B cell (primary cell): ENCODE measurements at regions not wholly inside any gene's neighbourhood (a gene's known extent, or its start where the extent isn't known, plus 50 kb on each side); places are given as distances from the start of the nearest gene placed in this dataset.

ENCODE experiments used
- CTCF ChIP-seq: fragments of 200-600 bp; IDR thresholded peaks from one replicate; pipeline ENCODE4 v1.8.0; 2022; ENCODE audit warnings: antibody characterized with exemption, mild to moderate bottlenecking
- EZH2 ChIP-seq: IDR thresholded peaks from 2 replicates; pipeline ENCODE4 v1.6.1; 2012; ENCODE audit warnings: borderline replicate concordance, low read depth, mild to moderate bottlenecking, moderate library complexity, low read length; ENCODE audit not compliant: insufficient read depth, poor library complexity, severe bottlenecking

DNA sequence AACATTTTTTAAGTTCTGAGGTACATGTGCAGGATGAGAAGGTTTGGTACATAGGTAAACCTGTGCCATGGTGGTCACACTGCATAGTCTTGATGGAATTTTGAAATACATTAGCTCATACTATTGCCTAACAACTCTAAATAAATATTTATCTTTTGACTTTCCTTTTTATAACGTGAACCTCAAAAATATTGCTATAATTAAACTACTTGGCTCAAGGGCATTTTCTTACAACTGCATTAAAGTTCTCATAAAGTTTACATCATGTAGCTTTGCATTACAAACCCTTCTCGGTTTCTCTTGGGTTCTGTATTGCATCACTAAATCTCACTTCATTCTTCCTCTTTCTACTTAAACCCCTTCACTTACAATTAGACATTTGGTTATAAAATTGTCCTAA lies 636.0 kb upstream of the PTCHD4 start:
- no peak for TF ChIP-seq EZH2
- TF ChIP-seq CTCF, result no peak
